Tongue (tissue), 1 donor: ENCODE measurements at regions not wholly inside any gene's neighbourhood (a gene's known extent, or its start where the extent isn't known, plus 50 kb on each side); places are given as distances from the start of the nearest gene placed in this dataset.
A peak's percentile ranks its signal among the peaks of the same experiment; 100 is the strongest.
"Not testable (repeated sequence)": the region's sequence is repeated elsewhere in the genome, so short reads cannot be mapped to it uniquely, and the experiment has no call there.

ENCODE experiments used
- DNase-seq: peaks from one replicate; pipeline ENCODE4 v3.0.0-alpha.2; 2015

DNA sequence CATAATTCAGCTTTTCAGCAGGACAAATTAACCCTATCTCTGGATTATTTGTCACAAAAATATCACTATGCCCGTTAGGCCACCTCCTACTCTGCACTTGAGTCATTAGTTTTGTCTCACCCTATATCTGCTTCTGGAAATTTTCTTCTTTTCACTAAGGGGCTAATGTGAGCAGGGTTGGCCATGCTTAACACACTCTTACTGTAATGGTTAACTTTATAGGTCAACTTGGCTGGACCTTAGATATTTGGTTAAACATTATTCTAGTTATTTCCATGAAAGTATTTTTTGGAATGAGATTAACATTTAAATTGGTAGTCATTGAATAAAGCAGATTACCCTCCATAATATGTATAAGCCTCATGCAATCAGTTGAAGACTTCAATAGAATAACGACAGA is 394.6 kb upstream of the PTCHD4 start:
- no peak for DNase-seq

DNA sequence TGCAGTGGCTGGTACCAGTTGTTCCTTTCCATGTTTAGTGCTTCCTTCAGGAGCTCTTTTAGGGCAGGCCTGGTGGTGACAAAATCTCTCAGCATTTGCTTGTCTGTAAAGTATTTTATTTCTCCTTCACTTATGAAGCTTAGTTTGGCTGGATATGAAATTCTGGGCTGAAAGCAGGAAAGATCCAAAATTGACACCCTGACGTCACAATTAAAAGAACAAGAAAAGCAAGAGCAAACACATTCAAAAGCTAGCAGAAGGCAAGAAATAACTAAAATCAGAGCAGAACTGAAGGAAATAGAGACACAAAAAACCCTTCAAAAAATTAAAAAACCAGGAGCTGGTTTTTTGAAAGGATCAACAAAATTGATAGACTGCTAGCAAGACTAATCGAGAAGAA is 382.4 kb upstream of the PTCHD4 start:
- not testable (repeated sequence) for DNase-seq

DNA sequence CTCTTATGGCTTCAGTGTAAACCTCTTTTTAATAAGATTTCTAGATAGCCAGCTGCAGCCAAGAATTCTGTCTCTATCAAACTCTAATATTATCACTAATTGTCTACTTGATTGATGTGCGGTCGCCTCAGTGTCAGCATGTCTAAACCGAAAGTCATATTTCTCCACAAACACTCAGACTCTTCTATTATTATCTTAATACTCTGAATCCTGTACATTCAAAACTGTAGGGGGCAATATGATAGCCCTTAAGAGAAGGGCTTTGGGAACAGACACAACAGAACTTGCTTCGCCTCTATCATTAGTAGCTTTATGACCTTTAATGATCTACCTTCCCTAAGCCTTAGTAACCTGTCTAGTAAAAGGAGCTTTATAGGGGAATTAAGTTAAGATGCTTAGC is 379.7 kb upstream of the PTCHD4 start:
- no peak for DNase-seq

DNA sequence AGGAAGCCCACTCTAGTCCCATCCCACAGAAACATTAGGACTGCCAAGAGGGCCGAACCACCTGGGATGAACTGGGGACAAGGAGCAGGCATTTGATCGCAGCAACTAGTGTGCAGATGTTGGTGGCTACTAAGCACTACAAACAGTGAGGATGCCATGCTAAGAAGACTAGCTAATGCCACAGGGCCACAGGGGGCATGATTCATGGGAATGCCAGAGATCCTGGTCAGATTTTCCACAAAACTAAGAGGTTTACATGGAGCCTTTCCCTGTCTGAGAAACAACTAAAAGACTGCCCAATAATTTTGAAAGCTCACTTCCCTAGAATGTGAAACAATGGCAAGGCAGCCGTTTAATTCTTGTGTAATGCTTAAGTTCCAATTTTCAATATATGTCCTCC is 375.9 kb upstream of the PTCHD4 start:
- no peak for DNase-seq

DNA sequence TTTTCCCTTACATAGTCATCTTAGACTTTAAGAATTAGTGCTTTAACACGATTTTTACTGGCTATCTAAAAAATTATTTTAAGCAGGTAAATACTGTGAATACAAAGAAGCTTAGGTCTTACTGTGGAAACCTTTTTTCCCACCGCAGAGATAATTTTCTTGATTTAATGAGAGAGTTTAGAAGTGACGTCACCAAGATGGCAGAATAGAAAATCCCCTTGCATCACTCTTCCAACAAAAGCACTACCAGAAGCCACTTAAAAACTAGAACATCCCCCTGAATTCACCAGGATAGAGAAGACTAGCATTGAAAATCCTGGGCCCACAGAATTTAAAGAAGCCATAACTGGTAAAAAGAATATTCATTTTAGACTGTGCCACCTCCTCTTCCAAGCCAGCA is 375.4 kb upstream of the PTCHD4 start:
- no peak for DNase-seq

DNA sequence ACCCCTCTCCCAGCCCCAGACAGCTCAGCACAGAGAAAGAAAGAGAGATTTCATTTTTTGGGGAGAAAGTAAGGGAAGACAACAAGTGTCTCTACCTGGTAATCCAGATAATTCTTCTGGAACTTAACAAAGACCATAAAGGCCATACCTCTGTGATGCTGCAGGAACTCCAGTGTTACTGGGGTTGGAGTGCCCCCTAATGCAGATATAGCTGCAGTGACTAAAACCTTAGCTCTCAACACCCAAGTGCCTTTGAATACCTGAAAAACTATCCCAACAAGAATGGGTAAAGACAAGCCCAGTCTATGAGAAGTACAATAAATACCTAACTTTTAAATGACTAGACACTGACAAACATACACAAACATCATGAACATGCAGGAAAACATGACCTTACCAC is 365.3 kb upstream of the PTCHD4 start:
- DNase-seq, result no peak

- no peak for DNase-seq
These were observed 364.3 kb upstream of the PTCHD4 start for GRCh38 chr6:48475275-48475674.

DNA sequence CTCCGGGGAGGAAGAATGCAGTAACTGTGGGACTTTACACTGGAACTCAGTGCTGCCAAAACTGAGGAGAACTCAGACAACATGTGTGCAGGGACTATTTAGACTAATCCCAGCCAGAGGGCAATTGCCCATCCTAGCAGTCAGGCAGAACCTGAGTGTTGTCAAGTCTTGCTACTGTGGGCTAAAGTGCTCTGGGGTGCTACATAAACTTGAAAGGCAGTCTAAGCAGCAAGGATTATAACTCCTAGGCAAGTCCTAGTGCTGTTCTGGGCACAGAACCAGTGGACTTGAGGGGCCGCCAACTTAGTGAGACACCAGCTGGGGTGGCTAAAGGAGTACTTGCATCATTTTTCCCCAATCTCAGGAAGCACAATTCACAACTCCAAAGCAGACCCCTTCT is 363.8 kb upstream of the PTCHD4 start:
- DNase-seq, result peak; percentile 18

DNA sequence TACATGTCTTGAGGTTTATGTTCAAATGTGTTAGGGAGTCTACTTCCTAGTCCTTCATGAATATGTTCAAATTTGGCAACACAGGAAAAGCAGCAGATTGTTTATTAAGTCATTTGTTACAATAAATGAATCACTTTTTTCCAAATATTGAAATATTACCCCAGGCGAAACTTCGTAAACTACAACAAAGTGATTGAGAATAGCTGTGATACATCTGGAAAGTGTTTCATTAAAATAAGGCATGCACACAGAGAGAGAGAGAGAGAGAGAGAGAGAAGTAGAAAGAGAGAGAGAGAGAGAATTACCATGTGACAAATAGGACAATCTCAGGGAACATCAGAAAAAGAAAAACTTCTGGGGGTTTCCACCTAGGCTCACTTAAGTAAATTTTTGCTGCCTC is 363.1 kb upstream of the PTCHD4 start:
- DNase-seq, result no peak

- DNase-seq, result no peak
These were observed 361.5 kb upstream of the PTCHD4 start for GRCh38 chr6:48472535-48472934.

DNA sequence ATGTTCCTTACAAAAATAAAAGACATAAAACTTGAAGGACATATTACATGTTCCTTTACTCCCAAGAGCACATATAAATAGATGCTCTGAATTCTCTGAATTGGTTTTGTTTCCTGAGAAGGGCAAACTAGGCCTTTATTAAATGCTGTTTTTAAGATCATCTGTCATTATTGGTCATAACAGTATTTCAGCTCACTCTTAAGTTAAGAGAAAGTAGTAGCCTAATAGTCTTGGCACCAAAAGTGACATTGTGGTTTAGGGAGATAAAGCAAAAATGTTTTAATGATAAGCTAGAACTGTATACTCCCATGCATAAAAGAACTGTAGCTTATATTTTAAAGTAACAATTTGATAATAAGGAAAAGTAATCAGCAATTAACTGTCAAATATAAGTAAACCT is 361.1 kb upstream of the PTCHD4 start:
- no peak for DNase-seq

GRCh38 chr6:48471326-48471725 is 360.3 kb upstream of the PTCHD4 start:
- DNase-seq, result no peak

GRCh38 chr6:48449002-48449401 is 338.0 kb upstream of the PTCHD4 start:
- no peak for DNase-seq

- DNase-seq, result no peak
These were observed 336.3 kb upstream of the PTCHD4 start for GRCh38 chr6:48447251-48447650.

GRCh38 chr6:48429610-48430009 is 318.6 kb upstream of the PTCHD4 start:
- no peak for DNase-seq

GRCh38 chr6:48429021-48429420 is 318.0 kb upstream of the PTCHD4 start:
- peak; percentile 9 for DNase-seq

- DNase-seq, result no peak
These were observed 315.6 kb upstream of the PTCHD4 start for GRCh38 chr6:48426636-48427035.

- no peak for DNase-seq
These were observed 312.8 kb upstream of the PTCHD4 start for GRCh38 chr6:48423640-48424365.

DNA sequence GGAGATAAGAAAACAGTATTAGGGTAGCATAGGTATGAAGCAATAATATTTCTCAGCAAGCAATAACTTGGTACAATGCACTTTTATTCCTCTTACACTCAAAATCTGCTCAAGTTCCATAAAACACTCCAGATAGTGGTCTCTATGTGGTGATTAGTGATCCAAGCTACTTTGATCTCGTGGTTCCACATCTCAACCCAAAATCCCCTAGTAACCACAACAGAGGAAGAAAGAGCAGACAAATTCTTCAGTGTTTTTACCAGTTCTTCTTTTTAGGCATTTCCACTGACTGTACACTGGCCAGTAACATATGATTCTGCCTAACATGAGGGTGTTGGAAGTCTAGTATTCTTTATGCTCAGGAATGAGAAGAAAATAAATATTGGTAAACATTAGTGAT is 309.0 kb upstream of the PTCHD4 start:
- no peak for DNase-seq

DNA sequence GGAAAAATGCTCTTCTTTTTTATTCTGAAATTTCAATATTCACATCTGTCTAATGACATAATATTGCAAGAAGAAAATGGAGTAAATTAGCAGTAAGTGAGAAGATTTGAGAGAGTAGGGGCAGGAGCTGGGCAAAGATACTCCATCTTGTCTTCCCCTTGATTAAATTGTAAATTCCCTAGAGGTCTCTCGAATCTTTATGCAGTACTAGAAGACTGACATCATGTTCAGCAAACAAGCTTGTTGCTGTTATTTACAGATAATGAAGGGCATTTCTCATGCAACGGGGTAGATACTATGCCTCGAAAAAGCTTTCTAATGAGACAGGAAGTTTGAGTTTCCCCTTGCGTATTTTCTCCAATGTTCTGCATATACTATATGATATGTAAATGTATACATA is 306.9 kb upstream of the PTCHD4 start:
- no peak for DNase-seq

DNA sequence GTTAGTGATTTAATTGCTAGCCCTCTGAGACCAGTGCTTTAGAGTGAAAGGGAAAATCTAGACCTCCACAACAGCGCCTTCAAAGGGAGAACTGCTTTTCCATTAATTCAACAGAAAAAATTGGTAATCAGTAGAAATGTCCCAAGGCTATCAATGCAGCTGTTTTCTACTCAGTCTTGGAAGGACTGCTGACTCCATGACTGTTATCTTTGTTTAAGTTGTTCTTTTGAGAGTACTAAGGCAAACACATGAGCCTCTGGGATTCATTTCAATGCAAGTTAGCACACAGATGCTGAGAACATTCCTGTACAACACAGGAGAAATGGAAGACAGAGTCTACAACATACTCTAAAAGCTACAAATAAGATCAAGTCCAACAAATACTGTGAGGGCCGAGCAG is 301.7 kb upstream of the PTCHD4 start:
- DNase-seq, result no peak

- DNase-seq, result no peak
These were observed 293.9 kb upstream of the PTCHD4 start for GRCh38 chr6:48404927-48405326.

GRCh38 chr6:48403587-48403986 is 292.6 kb upstream of the PTCHD4 start:
- no peak for DNase-seq

DNA sequence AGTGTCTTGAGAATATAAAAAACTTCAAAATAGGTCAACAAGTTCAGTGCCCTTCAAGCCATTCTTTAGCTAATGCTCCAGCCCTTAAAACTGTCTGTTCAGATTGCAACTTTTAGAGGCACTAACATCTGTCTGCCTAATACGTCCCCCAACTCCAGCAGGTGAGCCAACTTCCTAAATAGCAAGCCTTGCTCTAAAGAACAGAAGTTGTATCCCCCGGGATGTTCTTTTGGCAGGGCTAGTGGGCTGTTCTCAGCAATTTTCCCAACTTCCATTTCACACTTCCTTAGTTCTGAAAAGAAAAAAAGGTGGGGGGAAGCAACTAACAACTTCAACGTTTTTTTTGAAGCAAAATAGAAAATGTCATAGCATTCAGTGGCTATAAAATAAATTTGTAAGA is 290.0 kb upstream of the PTCHD4 start:
- peak; percentile 80 for DNase-seq

GRCh38 chr6:48397887-48398286 is 286.9 kb upstream of the PTCHD4 start:
- no peak for DNase-seq
